A549 (cell line): ENCODE measurements at regions not wholly inside any gene's neighbourhood (a gene's known extent, or its start where the extent isn't known, plus 50 kb on each side); places are given as distances from the start of the nearest gene placed in this dataset.

Experiments
- ATAC-seq, 2 experiments: fragments of 200-7000 bp in 1 of 2; fragments of >200 bp in 1 of 2; cut with Nextera tagmentation in 1 of 2; cut with Tn5 transposase in 1 of 2; 3 replicates each; pipeline versions ENCODE4 v1.8.0 to v1.9.1; 2018 to 2020; ENCODE audit warnings: mild to moderate bottlenecking in 1 of 2, moderate library complexity in 1 of 2
- CTCF ChIA-PET: fragments of 300-600 bp; sonication (Branson Sonifier 250); formaldehyde crosslinking; extraction: SDS; loops from one replicate; lab custom pipeline; 2021; ENCODE audit warnings: antibody characterized with exemption, inconsistent platforms; lab: Yijun Ruan, JAX
- POLR2A ChIA-PET: fragments of 350-600 bp; formaldehyde crosslinking; extraction: SDS; loops from one replicate; lab custom pipeline; 2021; ENCODE audit warnings: antibody characterized with exemption, inconsistent platforms; lab: Yijun Ruan, JAX
- DNase-seq, 2 experiments: peaks; one replicate each; pipeline versions ENCODE4 v3.0.0 to v3.0.0-alpha.2; 2011 to 2016; ENCODE audit warnings: low read depth in 1 of 2, low spot score in 1 of 2
- FAIRE-seq: peaks from 2 replicates; lab custom pipeline; 2011; peaks lifted over from hg19 to GRCh38; lab: Jason Lieb, UNC
- H3K27ac ChIP-seq, 2 experiments: fragments of >200 bp; sonication (Bioruptor Twin); formaldehyde crosslinking; 3 replicates each; pipeline ENCODE4 v1.5.1; 2016 to 2017
- H3K4me1 ChIP-seq: fragments of >200 bp; sonication (Bioruptor Twin); formaldehyde crosslinking; 3 replicates; pipeline ENCODE4 v1.6.1; 2016
- H3K4me2 ChIP-seq: fragments of >200 bp; sonication (Bioruptor Twin); formaldehyde crosslinking; 3 replicates; pipeline ENCODE4 v1.6.1; 2016
- H3K4me3 ChIP-seq: fragments of >200 bp; sonication (Bioruptor Twin); formaldehyde crosslinking; 3 replicates; pipeline ENCODE4 v1.5.1; 2016
- H3K9me3 ChIP-seq: fragments of >200 bp; sonication (Bioruptor Twin); formaldehyde crosslinking; 3 replicates; pipeline ENCODE4 v1.6.1; 2016
- ATOH8 ChIP-seq: fragments of 250-450 bp; sonication (Bioruptor Pico); IDR thresholded peaks from 2 replicates; pipeline ENCODE4 v1.5.0; 2020; ENCODE audit warnings: low read depth, mild to moderate bottlenecking, moderate library complexity
- BCL3 ChIP-seq: fragments of >200 bp; sonication (Bioruptor Twin); formaldehyde crosslinking; IDR thresholded peaks from 3 replicates; pipeline ENCODE4 v1.6.1; 2016
- CTCF ChIP-seq: fragments of >200 bp; sonication (Bioruptor Twin); formaldehyde crosslinking; IDR thresholded peaks from 3 replicates; pipeline ENCODE4 v1.5.1; 2016
- E2F6 ChIP-seq: IDR thresholded peaks from 2 replicates; pipeline ENCODE4 v1.6.1; 2012; ENCODE audit warnings: low read depth, borderline replicate concordance
- EHMT2 ChIP-seq: fragments of 200-600 bp; sonication (generic); IDR thresholded peaks from 2 replicates; pipeline ENCODE4 v1.6.1; 2016; ENCODE audit warnings: antibody characterized with exemption, low read depth, mild to moderate bottlenecking, moderate library complexity
- ELK1 ChIP-seq: fragments of 150-350 bp; IDR thresholded peaks from 2 replicates; pipeline ENCODE4 v1.6.1; 2014; ENCODE audit warnings: low read depth, mild to moderate bottlenecking, low read length
- EP300 ChIP-seq, 2 experiments: fragments of >200 bp; sonication (Bioruptor Twin); formaldehyde crosslinking; IDR thresholded peaks; 2 replicates in 1 of 2; 3 replicates in 1 of 2; pipeline ENCODE4 v1.6.1; 2016 to 2017
- ESRRA ChIP-seq: fragments of 150-350 bp; IDR thresholded peaks from 2 replicates; pipeline ENCODE4 v1.6.1; 2014; ENCODE audit warnings: mild to moderate bottlenecking, low read length, borderline replicate concordance
- FOSL2 ChIP-seq, 2 experiments: fragments of 450-650 bp in 1 of 2; fragments of >200 bp in 1 of 2; sonication (Bioruptor Twin) in 1 of 2; formaldehyde crosslinking; IDR thresholded peaks; 2 replicates each; pipeline versions ENCODE4 v1.5.0 to v1.6.1; 2016 to 2020; ENCODE audit warnings: mild to moderate bottlenecking in 1 of 2, moderate library complexity in 1 of 2
- HDAC2 ChIP-seq: fragments of 200-600 bp; sonication (generic); IDR thresholded peaks from 2 replicates; pipeline ENCODE4 v1.6.1; 2016
- HOXA7 ChIP-seq: fragments of 250-450 bp; sonication (Bioruptor Pico); IDR thresholded peaks from 2 replicates; pipeline ENCODE4 v1.5.0; 2020; ENCODE audit warnings: mild to moderate bottlenecking, moderate library complexity
- HOXB13 ChIP-seq: fragments of 250-450 bp; sonication (Bioruptor Pico); IDR thresholded peaks from 2 replicates; pipeline ENCODE4 v1.5.0; 2020; ENCODE audit warnings: low read depth, mild to moderate bottlenecking, moderate library complexity
- HOXB5 ChIP-seq: fragments of 250-450 bp; sonication (Bioruptor Pico); IDR thresholded peaks from 2 replicates; pipeline ENCODE4 v1.5.0; 2020; ENCODE audit warnings: mild to moderate bottlenecking, moderate library complexity
- MAX ChIP-seq: IDR thresholded peaks from 2 replicates; pipeline ENCODE4 v1.6.1; 2012
- MYC ChIP-seq: IDR thresholded peaks from 2 replicates; pipeline ENCODE4 v1.6.1; 2012; ENCODE audit warnings: mild to moderate bottlenecking, inconsistent platforms, low read length, improper control_type of control experiment, borderline replicate concordance
- NFE2L2 ChIP-seq: fragments of 150-350 bp; conservative IDR thresholded peaks from 2 replicates; pipeline ENCODE4 v1.6.1; 2014; ENCODE audit warnings: low read length
- NR3C1 ChIP-seq: fragments of >200 bp; sonication (Bioruptor Twin); formaldehyde crosslinking; IDR thresholded peaks from 3 replicates; pipeline ENCODE4 v1.6.1; 2017
- RCOR1 ChIP-seq: fragments of 150-350 bp; IDR thresholded peaks from 2 replicates; pipeline ENCODE4 v1.6.1; 2014; ENCODE audit warnings: antibody characterized with exemption, low read length, low read depth
- REST ChIP-seq: fragments of 200-600 bp; sonication (generic); IDR thresholded peaks from 2 replicates; pipeline ENCODE4 v1.6.1; 2016; ENCODE audit warnings: antibody characterized with exemption, mild to moderate bottlenecking, moderate library complexity
- SMC3 ChIP-seq: fragments of >200 bp; sonication (Bioruptor Twin); formaldehyde crosslinking; IDR thresholded peaks from 3 replicates; pipeline ENCODE4 v1.6.1; 2018; ENCODE audit warnings: inconsistent platforms
- TP53 ChIP-seq: fragments of 250-450 bp; sonication (Bioruptor Pico); IDR thresholded peaks from 2 replicates; pipeline ENCODE4 v1.5.0; 2021; ENCODE audit warnings: mild to moderate bottlenecking, moderate library complexity
- ZC3H11A ChIP-seq: fragments of 450-650 bp; IDR thresholded peaks from 2 replicates; pipeline ENCODE4 v1.6.1; 2014; ENCODE audit warnings: antibody characterized with exemption, mild to moderate bottlenecking
- ZFP36 ChIP-seq: fragments of 450-650 bp; IDR thresholded peaks from 2 replicates; pipeline ENCODE4 v1.6.1; 2014; ENCODE audit warnings: borderline replicate concordance; ENCODE audit not compliant: partially characterized antibody
- ZNF302 ChIP-seq: fragments of 250-450 bp; sonication (Bioruptor Pico); IDR thresholded peaks from 2 replicates; pipeline ENCODE4 v1.9.0; 2021; ENCODE audit warnings: inconsistent platforms, mild to moderate bottlenecking, moderate library complexity

GRCh38 chr12:90048918-90049317 lies 340.3 kb upstream of the ATP2B1 start:
- no peak overlapping the region for H3K4me3 ChIP-seq
- H3K9me3 ChIP-seq = no peaks in the 10 kb centered on the region
- no peak overlapping the region for H3K27ac ChIP-seq
- no peak overlapping the region for H3K4me2 ChIP-seq
- ChIA-PET CTCF (no interaction called here), POLR2A (no interaction called here)
- TF ChIP-seq MAX (no peak), RCOR1 (no peak), EHMT2 (no peak), ZFP36 (no peak), ZC3H11A (no peak), FOSL2 (IDR thresholded peaks at IDR 0.05) (no peak), FOSL2 (CRISPR knock-in tag; IDR thresholded peaks at IDR 0.05) (no peak), NR3C1 (no peak), NFE2L2 (no peak), E2F6 (no peak)
- FAIRE-seq (no peak), DNase-seq (no peak), ATAC-seq (no peak)
- no peaks in the 10 kb centered on the region for H3K4me1 ChIP-seq

- no peak for ATAC-seq
- no peak overlapping the region for H3K27ac ChIP-seq
- TF ChIP-seq HOXA7 (CRISPR knock-in tag) = no peak
- no peak for TF ChIP-seq SMC3
- TF ChIP-seq EP300 (IDR thresholded peaks at IDR 0.05) = no peak
- no peak for TF ChIP-seq CTCF
- no peak for TF ChIP-seq REST
- TF ChIP-seq HDAC2 = no peak
- no peak for TF ChIP-seq ATOH8
- TF ChIP-seq ZNF302 (CRISPR knock-in tag) = no peak
- TF ChIP-seq RCOR1 = no peak
- TF ChIP-seq HOXB5 (CRISPR knock-in tag) = no peak
- TF ChIP-seq ELK1 = no peak
- TF ChIP-seq BCL3 = no peak
- no peak for TF ChIP-seq ESRRA
- TF ChIP-seq MYC = no peak
- TF ChIP-seq TP53 (CRISPR knock-in tag) = no peak
- TF ChIP-seq HOXB13 (CRISPR knock-in tag) = no peak
- H3K9me3 ChIP-seq = no peaks in the 10 kb centered on the region
- ChIA-PET CTCF (no interaction called here), POLR2A (no interaction called here)
- no peaks in the 10 kb centered on the region for H3K4me1 ChIP-seq
- no peak overlapping the region for H3K4me3 ChIP-seq
- no peak for DNase-seq
- FAIRE-seq = no peak
- H3K4me2 ChIP-seq = no peak overlapping the region
Measured at GRCh38 chr12:90045559-90045958, 336.9 kb upstream of the ATP2B1 start.
